ENCODE measurements at regions not wholly inside any gene's neighbourhood (a gene's known extent, or its start where the extent isn't known, plus 50 kb on each side); places are given as distances from the start of the nearest gene placed in this dataset.

GRCh38 chr16:86067936-86068335, 169.0 kb downstream of the IRF8 start:
- no peaks in the 10 kb centered on the region for H3K36me3 ChIP-seq (replicated peaks in 1 of 2; ENCODE audit: control insufficient read depth in 2 of 2, insufficient read depth in 2 of 2, low read length in 2 of 2)
- no peak overlapping the region for H3K4me3 ChIP-seq (ENCODE audit: low read length in 2 of 2)
- peak overlapping the region; percentile 5 for H2BK120ac ChIP-seq (ENCODE audit: low read depth, low read length)
- H3K4me1 ChIP-seq (ENCODE audit: control insufficient read depth in 2 of 2, insufficient read depth in 1 of 2, low read depth in 1 of 2, low read length in 2 of 2) = peaks cover 0 to 4% of the 10 kb centered on the region in 2 donors
- H4K8ac ChIP-seq (ENCODE audit: low read depth, low read length) = no peak overlapping the region
- peaks cover 0 to 42% (median 2%) of the 10 kb centered on the region in 3 experiments for H3K27me3 ChIP-seq (ENCODE audit: control insufficient read depth in 3 of 3, insufficient read depth in 3 of 3, low read depth in 1 of 3, low read length in 3 of 3)
- H2AFZ ChIP-seq (ENCODE audit: low read length) = no peak overlapping the region
- peak overlapping the region; percentile 53 for H3K18ac ChIP-seq (ENCODE audit: low read length)
- peaks cover 0 to 5% of the 10 kb centered on the region in 2 donors for H3K9me3 ChIP-seq (replicated peaks in 1 of 2; ENCODE audit: control insufficient read depth in 2 of 2, insufficient read depth in 1 of 2, low read depth in 1 of 2, low read length in 2 of 2)
- peak overlapping the region; percentile 45 for H2BK5ac ChIP-seq (ENCODE audit: low read length)
- H3K9ac ChIP-seq (ENCODE audit: low read depth, low read length, poor library complexity) = no peak overlapping the region
- no peak overlapping the region for H3K27ac ChIP-seq (replicated peaks; ENCODE audit: low read length)
- peak overlapping the region; percentile 63 for H3K14ac ChIP-seq (ENCODE audit: low read length)
- H3K23ac ChIP-seq (ENCODE audit: low read depth, low read length, poor library complexity) = no peak overlapping the region
- WGBS, 2 donors (ENCODE audit: extremely low coverage in 2 of 2, insufficient read length in 2 of 2, insufficient replicate concordance in 1 of 2) = no CpG with 5 or more reads among the region's 8 CpGs
- no peak for DNase-seq (ENCODE audit: low spot score)
- peak overlapping the region; percentile 9 for H2BK15ac ChIP-seq (ENCODE audit: low read length)
- no peak overlapping the region for H4K91ac ChIP-seq (ENCODE audit: low read depth, low read length, poor library complexity)
- peak overlapping the region; percentile 99 for H2AK5ac ChIP-seq (ENCODE audit: low read depth, low read length)
- no peak overlapping the region for H3K4ac ChIP-seq (ENCODE audit: low read length)
- peak overlapping the region; percentile 78 for H2BK12ac ChIP-seq (ENCODE audit: low read length)
- peaks cover 5% of the 10 kb centered on the region for H3K79me1 ChIP-seq (ENCODE audit: low read depth, low read length)
- H3K4me2 ChIP-seq (ENCODE audit: insufficient read depth, low read length, poor library complexity, severe bottlenecking) = no peak overlapping the region

- peaks cover 0 to 2% of the 10 kb centered on the region in 2 donors for H3K4me1 ChIP-seq (ENCODE audit: control insufficient read depth in 2 of 2, insufficient read depth in 1 of 2, low read depth in 1 of 2, low read length in 2 of 2)
- no peak overlapping the region for H2BK5ac ChIP-seq (ENCODE audit: low read length)
- no peak overlapping the region for H2AFZ ChIP-seq (ENCODE audit: low read length)
- H2BK120ac ChIP-seq (ENCODE audit: low read depth, low read length) = no peak overlapping the region
- no peak overlapping the region for H3K9ac ChIP-seq (ENCODE audit: low read depth, low read length, poor library complexity)
- no peak overlapping the region for H3K23ac ChIP-seq (ENCODE audit: low read depth, low read length, poor library complexity)
- H4K8ac ChIP-seq (ENCODE audit: low read depth, low read length) = no peak overlapping the region
- no peak overlapping the region for H3K27ac ChIP-seq (replicated peaks; ENCODE audit: low read length)
- H3K18ac ChIP-seq (ENCODE audit: low read length) = no peak overlapping the region
- no peak overlapping the region for H4K91ac ChIP-seq (ENCODE audit: low read depth, low read length, poor library complexity)
- peaks cover 0 to 5% of the 10 kb centered on the region in 2 donors for H3K9me3 ChIP-seq (replicated peaks in 1 of 2; ENCODE audit: control insufficient read depth in 2 of 2, insufficient read depth in 1 of 2, low read depth in 1 of 2, low read length in 2 of 2)
- no peak overlapping the region for H3K4ac ChIP-seq (ENCODE audit: low read length)
- WGBS, 2 donors (ENCODE audit: extremely low coverage in 2 of 2, insufficient read length in 2 of 2, insufficient replicate concordance in 1 of 2) = no CpG with 5 or more reads among the region's 8 CpGs
- peaks cover 0 to 42% (median 0%) of the 10 kb centered on the region in 3 experiments for H3K27me3 ChIP-seq (ENCODE audit: control insufficient read depth in 3 of 3, insufficient read depth in 3 of 3, low read depth in 1 of 3, low read length in 3 of 3)
- no peak overlapping the region for H3K4me3 ChIP-seq (ENCODE audit: low read length in 2 of 2)
- H3K4me2 ChIP-seq (ENCODE audit: insufficient read depth, low read length, poor library complexity, severe bottlenecking) = no peak overlapping the region
- H2BK12ac ChIP-seq (ENCODE audit: low read length) = no peak overlapping the region
- H2BK15ac ChIP-seq (ENCODE audit: low read length) = no peak overlapping the region
- no peak overlapping the region for H3K14ac ChIP-seq (ENCODE audit: low read length)
- DNase-seq (ENCODE audit: low spot score) = no peak
- no peak overlapping the region for H2AK5ac ChIP-seq (ENCODE audit: low read depth, low read length)
- no peaks in the 10 kb centered on the region for H3K36me3 ChIP-seq (replicated peaks in 1 of 2; ENCODE audit: control insufficient read depth in 2 of 2, insufficient read depth in 2 of 2, low read length in 2 of 2)
- peaks cover 5% of the 10 kb centered on the region for H3K79me1 ChIP-seq (ENCODE audit: low read depth, low read length)
Measured at GRCh38 chr16:86068722-86069121, 169.8 kb downstream of the IRF8 start.

- no peak for DNase-seq (ENCODE audit: low spot score)
- Histone ChIP-seq H3K36me3 (replicated peaks in 1 of 2; ENCODE audit: control insufficient read depth in 2 of 2, insufficient read depth in 2 of 2, low read length in 2 of 2) (no peaks in the 10 kb centered on the region), H3K4me1 (ENCODE audit: control insufficient read depth in 2 of 2, insufficient read depth in 1 of 2, low read depth in 1 of 2, low read length in 2 of 2) (peaks cover 2 to 10% of the 10 kb centered on the region in 2 donors), H3K27ac (replicated peaks; ENCODE audit: low read length) (no peak overlapping the region), H3K4me2 (ENCODE audit: insufficient read depth, low read length, poor library complexity, severe bottlenecking) (no peak overlapping the region), H2AK5ac (ENCODE audit: low read depth, low read length) (peak overlapping the region; percentile 81), H3K4me3 (ENCODE audit: low read length in 2 of 2) (no peak overlapping the region), H3K9ac (ENCODE audit: low read depth, low read length, poor library complexity) (no peak overlapping the region), H3K27me3 (ENCODE audit: control insufficient read depth in 3 of 3, insufficient read depth in 3 of 3, low read depth in 1 of 3, low read length in 3 of 3) (peaks cover 0 to 44% (median 2%) of the 10 kb centered on the region in 3 experiments), H4K8ac (ENCODE audit: low read depth, low read length) (no peak overlapping the region), H3K18ac (ENCODE audit: low read length) (peak overlapping the region; percentile 54), H2BK15ac (ENCODE audit: low read length) (peak overlapping the region; percentile 56), H3K79me1 (ENCODE audit: low read depth, low read length) (peaks cover 4% of the 10 kb centered on the region), H4K91ac (ENCODE audit: low read depth, low read length, poor library complexity) (no peak overlapping the region), H2BK5ac (ENCODE audit: low read length) (peak overlapping the region; percentile 56), H2BK120ac (ENCODE audit: low read depth, low read length) (no peak overlapping the region), H2AFZ (ENCODE audit: low read length) (no peak overlapping the region), H3K14ac (ENCODE audit: low read length) (peak overlapping the region; percentile 71), H2BK12ac (ENCODE audit: low read length) (no peak overlapping the region), H3K9me3 (replicated peaks in 1 of 2; ENCODE audit: control insufficient read depth in 2 of 2, insufficient read depth in 1 of 2, low read depth in 1 of 2, low read length in 2 of 2) (peaks cover 0 to 2% of the 10 kb centered on the region in 2 donors), H3K23ac (ENCODE audit: low read depth, low read length, poor library complexity) (peak overlapping the region; percentile 70), H3K4ac (ENCODE audit: low read length) (no peak overlapping the region)
- no CpG with 5 or more reads among the region's 21 CpGs for WGBS, 2 donors (ENCODE audit: extremely low coverage in 2 of 2, insufficient read length in 2 of 2, insufficient replicate concordance in 1 of 2)
Measured at GRCh38 chr16:86069736-86070298, 170.9 kb downstream of the IRF8 start.

- no peak overlapping the region for H4K8ac ChIP-seq (ENCODE audit: low read depth, low read length)
- no peak overlapping the region for H3K14ac ChIP-seq (ENCODE audit: low read length)
- peaks cover 2 to 16% of the 10 kb centered on the region in 2 donors for H3K4me1 ChIP-seq (ENCODE audit: control insufficient read depth in 2 of 2, insufficient read depth in 1 of 2, low read depth in 1 of 2, low read length in 2 of 2)
- peak overlapping the region; percentile 56 for H2BK5ac ChIP-seq (ENCODE audit: low read length)
- H3K23ac ChIP-seq (ENCODE audit: low read depth, low read length, poor library complexity) = peak overlapping the region; percentile 21
- no peak overlapping the region for H3K9ac ChIP-seq (ENCODE audit: low read depth, low read length, poor library complexity)
- H2AFZ ChIP-seq (ENCODE audit: low read length) = no peak overlapping the region
- DNase-seq (ENCODE audit: low spot score) = no peak
- no peak overlapping the region for H2BK120ac ChIP-seq (ENCODE audit: low read depth, low read length)
- no peaks in the 10 kb centered on the region for H3K36me3 ChIP-seq (replicated peaks in 1 of 2; ENCODE audit: control insufficient read depth in 2 of 2, insufficient read depth in 2 of 2, low read length in 2 of 2)
- H3K27ac ChIP-seq (replicated peaks; ENCODE audit: low read length) = no peak overlapping the region
- no peak overlapping the region for H3K4me3 ChIP-seq (ENCODE audit: low read length in 2 of 2)
- no peak overlapping the region for H2BK12ac ChIP-seq (ENCODE audit: low read length)
- H3K18ac ChIP-seq (ENCODE audit: low read length) = no peak overlapping the region
- no peak overlapping the region for H2AK5ac ChIP-seq (ENCODE audit: low read depth, low read length)
- no CpG with 5 or more reads among the region's 6 CpGs for WGBS, 2 donors (ENCODE audit: extremely low coverage in 2 of 2, insufficient read length in 2 of 2, insufficient replicate concordance in 1 of 2)
- no peak overlapping the region for H3K4ac ChIP-seq (ENCODE audit: low read length)
- H4K91ac ChIP-seq (ENCODE audit: low read depth, low read length, poor library complexity) = no peak overlapping the region
- peaks cover 3% of the 10 kb centered on the region for H3K79me1 ChIP-seq (ENCODE audit: low read depth, low read length)
- peaks cover 0 to 2% of the 10 kb centered on the region in 2 donors for H3K9me3 ChIP-seq (replicated peaks in 1 of 2; ENCODE audit: control insufficient read depth in 2 of 2, insufficient read depth in 1 of 2, low read depth in 1 of 2, low read length in 2 of 2)
- H3K27me3 ChIP-seq (ENCODE audit: control insufficient read depth in 3 of 3, insufficient read depth in 3 of 3, low read depth in 1 of 3, low read length in 3 of 3) = peaks cover 0 to 48% (median 2%) of the 10 kb centered on the region in 3 experiments
- H3K4me2 ChIP-seq (ENCODE audit: insufficient read depth, low read length, poor library complexity, severe bottlenecking) = no peak overlapping the region
- no peak overlapping the region for H2BK15ac ChIP-seq (ENCODE audit: low read length)
Measured at GRCh38 chr16:86070484-86070883, 171.5 kb downstream of the IRF8 start.
